Ishikawa (cell line): ENCODE measurements at regions not wholly inside any gene's neighbourhood (a gene's known extent, or its start where the extent isn't known, plus 50 kb on each side); places are given as distances from the start of the nearest gene placed in this dataset.

Experiments used
- CEBPB ChIP-seq: IDR thresholded peaks from 2 replicates; pipeline ENCODE4 v1.6.1; 2012
- CREB1 ChIP-seq: IDR thresholded peaks from 2 replicates; pipeline ENCODE4 v1.6.1; 2012; ENCODE audit warnings: low read depth
- EGR1 ChIP-seq: IDR thresholded peaks from 2 replicates; pipeline ENCODE4 v1.6.1; 2012
- EP300 ChIP-seq: IDR thresholded peaks from 2 replicates; pipeline ENCODE4 v1.6.1; 2012; ENCODE audit warnings: borderline replicate concordance
- FOXM1 ChIP-seq: IDR thresholded peaks from 2 replicates; pipeline ENCODE4 v1.6.1; 2012; ENCODE audit warnings: low read depth, borderline replicate concordance
- NFIC ChIP-seq: IDR thresholded peaks from 2 replicates; pipeline ENCODE4 v1.6.1; 2012
- RAD21 ChIP-seq: IDR thresholded peaks from 2 replicates; pipeline ENCODE4 v1.6.1; 2012; ENCODE audit warnings: low read depth
- REST ChIP-seq: IDR thresholded peaks from 2 replicates; pipeline ENCODE4 v1.6.1; 2012; ENCODE audit warnings: low read depth, mild to moderate bottlenecking
- TAF1 ChIP-seq: IDR thresholded peaks from 2 replicates; pipeline ENCODE4 v1.6.1; 2012; ENCODE audit warnings: low read depth, mild to moderate bottlenecking
- TCF12 ChIP-seq: IDR thresholded peaks from 2 replicates; pipeline ENCODE4 v1.6.1; 2012; ENCODE audit warnings: low read depth
- TEAD4 ChIP-seq: IDR thresholded peaks from 2 replicates; pipeline ENCODE4 v1.6.1; 2012
- YY1 ChIP-seq: IDR thresholded peaks from 2 replicates; pipeline ENCODE4 v1.6.1; 2012; ENCODE audit warnings: low read depth
- ZBTB7A ChIP-seq: IDR thresholded peaks from 2 replicates; pipeline ENCODE4 v1.6.1; 2012; ENCODE audit warnings: low read depth
- TF ChIP-seq, protein P1 (sequence below): IDR thresholded peaks from 2 replicates; pipeline ENCODE4 v1.6.1; 2012
- TF ChIP-seq, protein P2 (sequence below): IDR thresholded peaks from 2 replicates; pipeline ENCODE4 v1.6.1; 2012

GRCh38 chr14:86442135-86442534, 912.2 kb downstream of the FLRT2 start:
- TF ChIP-seq EGR1 (no peak), CREB1 (no peak)

- no peak for TF ChIP-seq NFIC
- TF ChIP-seq ZBTB7A = no peak
- no peak for TF ChIP-seq EGR1
- TF ChIP-seq, protein P1, sequence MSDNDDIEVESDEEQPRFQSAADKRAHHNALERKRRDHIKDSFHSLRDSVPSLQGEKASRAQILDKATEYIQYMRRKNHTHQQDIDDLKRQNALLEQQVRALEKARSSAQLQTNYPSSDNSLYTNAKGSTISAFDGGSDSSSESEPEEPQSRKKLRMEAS = no peak
- TF ChIP-seq TCF12 = no peak
- TF ChIP-seq YY1 = no peak
- TF ChIP-seq FOXM1 = no peak
- TF ChIP-seq CREB1 = no peak
- no peak for TF ChIP-seq REST
- no peak for TF ChIP-seq RAD21
- TF ChIP-seq TAF1 = no peak
- TF ChIP-seq EP300 = no peak
- TF ChIP-seq CEBPB = no peak
- no peak for TF ChIP-seq TEAD4
Measured at GRCh38 chr14:86430853-86431252, 900.9 kb downstream of the FLRT2 start.

- TF ChIP-seq CEBPB (no peak), NFIC (no peak), EP300 (no peak), TCF12 (no peak), EGR1 (no peak), ZBTB7A (no peak), RAD21 (no peak), CREB1 (no peak), FOXM1 (no peak), REST (no peak)
- TF ChIP-seq, protein P1 = no peak
Measured at GRCh38 chr14:86423214-86423613, 893.3 kb downstream of the FLRT2 start.

- TF ChIP-seq REST = no peak
- no peak for TF ChIP-seq ZBTB7A
- no peak for TF ChIP-seq EP300
- TF ChIP-seq, protein P1 = no peak
- no peak for TF ChIP-seq NFIC
- no peak for TF ChIP-seq EGR1
- no peak for TF ChIP-seq CREB1
- TF ChIP-seq YY1 = no peak
- no peak for TF ChIP-seq TAF1
- no peak for TF ChIP-seq TCF12
- TF ChIP-seq CEBPB = no peak
- no peak for TF ChIP-seq FOXM1
- TF ChIP-seq RAD21 = no peak
- TF ChIP-seq, protein P2, sequence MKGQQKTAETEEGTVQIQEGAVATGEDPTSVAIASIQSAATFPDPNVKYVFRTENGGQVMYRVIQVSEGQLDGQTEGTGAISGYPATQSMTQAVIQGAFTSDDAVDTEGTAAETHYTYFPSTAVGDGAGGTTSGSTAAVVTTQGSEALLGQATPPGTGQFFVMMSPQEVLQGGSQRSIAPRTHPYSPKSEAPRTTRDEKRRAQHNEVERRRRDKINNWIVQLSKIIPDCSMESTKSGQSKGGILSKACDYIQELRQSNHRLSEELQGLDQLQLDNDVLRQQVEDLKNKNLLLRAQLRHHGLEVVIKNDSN = no peak
- no peak for TF ChIP-seq TEAD4
Measured at GRCh38 chr14:86420131-86420530, 890.2 kb downstream of the FLRT2 start.

DNA sequence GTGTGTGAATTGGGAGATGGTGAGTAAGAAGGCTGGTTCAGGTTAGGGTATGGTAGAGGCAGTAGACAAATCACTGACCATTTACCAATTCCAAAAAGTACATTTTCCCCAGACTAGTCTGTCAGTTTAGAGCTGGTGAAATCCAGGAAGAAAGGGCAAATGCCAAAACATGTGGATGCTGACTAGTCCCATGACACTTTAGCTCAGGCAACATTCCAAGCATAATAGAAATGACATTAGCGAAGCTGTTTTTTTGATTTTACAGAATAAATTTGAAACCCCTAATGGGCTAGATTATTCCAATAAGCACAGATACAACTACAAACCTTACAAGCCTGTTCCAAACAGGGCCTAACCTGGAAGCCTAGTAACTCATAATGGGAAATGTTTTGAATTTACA, 884.2 kb downstream of the FLRT2 start:
- no peak for TF ChIP-seq CEBPB
- no peak for TF ChIP-seq CREB1
- TF ChIP-seq RAD21 = no peak
- TF ChIP-seq ZBTB7A = no peak
- no peak for TF ChIP-seq TAF1
- TF ChIP-seq EP300 = no peak
- no peak for TF ChIP-seq TCF12
- no peak for TF ChIP-seq YY1
- no peak for TF ChIP-seq TEAD4
- no peak for TF ChIP-seq REST
- no peak for TF ChIP-seq NFIC
- TF ChIP-seq, protein P2 = no peak
